Cardiac fibroblast (primary cell): ENCODE measurements at regions not wholly inside any gene's neighbourhood (a gene's known extent, or its start where the extent isn't known, plus 50 kb on each side); places are given as distances from the start of the nearest gene placed in this dataset.
A peak's percentile ranks its signal among the peaks of the same experiment; 100 is the strongest.

Source experiments
- DNase-seq, 2 donors: peaks; one replicate each; pipeline versions ENCODE4 v3.0.0 to v3.0.0-alpha.2; 2010; ENCODE audit warnings: low read depth in 2 of 2
- H3K4me3 ChIP-seq, 2 donors: replicated peaks in 1 of 2; 1 replicate in 1 of 2; 2 replicates in 1 of 2; pipeline ENCODE4 v1.5.1; 2011; ENCODE audit warnings: low read depth in 2 of 2, low read length in 2 of 2, mild to moderate bottlenecking in 2 of 2, moderate library complexity in 1 of 2
- CTCF ChIP-seq: IDR thresholded peaks from one replicate; pipeline ENCODE4 v1.5.1; 2011; ENCODE audit warnings: low read depth, mild to moderate bottlenecking, low read length, inconsistent platforms

GRCh38 chr9:97786341-97786740, 66.7 kb upstream of the FOXE1 start:
- no peak for TF ChIP-seq CTCF
- H3K4me3 ChIP-seq, result no peak overlapping the region
- peak in 1 of 2 donors; percentile 22 for DNase-seq

- TF ChIP-seq CTCF, result no peak
- DNase-seq, result no peak
- no peak overlapping the region for H3K4me3 ChIP-seq
Observed at GRCh38 chr9:97787551-97787950, 65.5 kb upstream of the FOXE1 start.

- no peak overlapping the region for H3K4me3 ChIP-seq
- DNase-seq, result peak in 1 of 2 donors; percentile 18
- TF ChIP-seq CTCF, result no peak
Observed at GRCh38 chr9:97788763-97789663, 64.0 kb upstream of the FOXE1 start.

- no peak for TF ChIP-seq CTCF
Observed at GRCh38 chr9:97790542-97790941, 62.5 kb upstream of the FOXE1 start.

GRCh38 chr9:97791542-97791941, 61.5 kb upstream of the FOXE1 start:
- TF ChIP-seq CTCF, result no peak
- no peak for DNase-seq
- no peak overlapping the region for H3K4me3 ChIP-seq

More at GRCh38 chr9:97790542-97790941, 62.5 kb upstream of the FOXE1 start:
- no peak for DNase-seq
- H3K4me3 ChIP-seq, result no peak overlapping the region

GRCh38 chr9:97793067-97793466, 60.0 kb upstream of the FOXE1 start:
- no peak for TF ChIP-seq CTCF
- no peak overlapping the region for H3K4me3 ChIP-seq
- DNase-seq, result no peak
